ENCODE measurements at regions not wholly inside any gene's neighbourhood (a gene's known extent, or its start where the extent isn't known, plus 50 kb on each side); places are given as distances from the start of the nearest gene placed in this dataset.

DNA sequence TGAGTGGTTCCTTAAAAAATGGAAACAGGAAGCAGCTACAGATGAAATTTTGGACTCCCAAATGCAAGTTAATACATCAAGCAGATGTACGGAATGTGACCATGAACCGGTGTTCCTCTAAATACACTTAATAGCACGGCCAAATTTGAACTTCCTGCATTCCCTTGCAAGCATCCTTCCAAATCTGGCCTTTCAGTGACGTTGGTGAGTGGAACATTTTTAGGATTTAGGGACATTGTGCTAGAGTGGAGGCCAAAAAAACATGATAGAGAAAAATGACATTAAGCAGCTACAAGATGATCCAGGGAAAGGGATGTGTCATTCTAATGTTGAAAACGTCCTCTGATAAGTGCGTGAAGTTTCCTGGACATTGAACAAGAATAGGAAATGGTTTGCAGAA is 62.1 kb downstream of the CTAGE1 start:
- DNase-seq (ENCODE audit: low read depth in 2 of 2): no peak

DNA sequence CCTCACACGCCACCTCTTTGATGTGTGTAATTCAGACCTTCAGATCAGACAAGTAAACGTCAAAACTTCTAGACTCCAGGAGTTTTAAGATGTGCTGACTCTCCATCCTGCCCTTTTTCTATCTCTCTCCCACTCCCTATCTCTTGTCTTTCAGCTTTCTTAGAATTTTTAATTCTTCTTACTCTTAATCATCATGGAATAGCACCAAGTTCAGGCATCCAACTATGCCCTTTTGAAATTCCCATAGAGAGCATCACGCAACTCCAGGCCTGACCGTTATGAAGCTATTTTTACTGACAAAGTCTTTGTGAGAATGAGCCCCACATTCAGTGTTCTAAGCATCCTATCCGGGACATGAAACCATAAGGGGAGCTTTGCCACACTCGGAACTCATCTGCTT is 62.6 kb downstream of the CTAGE1 start:
- no peak for DNase-seq (ENCODE audit: low read depth in 2 of 2)

DNA sequence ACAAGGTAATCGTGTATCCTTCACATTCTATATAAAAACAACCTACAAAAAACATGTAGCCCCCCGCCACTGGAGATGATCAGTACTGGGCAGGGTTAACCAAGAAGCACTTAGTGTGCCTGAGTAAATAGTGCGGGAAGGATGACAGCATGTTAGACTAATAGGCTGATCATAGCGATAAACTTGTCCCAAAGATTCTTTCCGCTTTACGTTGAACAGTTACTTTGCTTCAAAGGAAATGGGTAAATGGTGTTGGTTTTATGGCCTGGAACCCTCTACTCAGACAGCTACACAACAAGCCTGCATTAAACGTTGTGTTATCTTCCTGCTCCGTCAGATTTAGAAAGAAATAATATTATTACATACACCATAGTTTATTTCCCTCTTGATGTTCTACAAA is 67.7 kb downstream of the CTAGE1 start:
- peak in 1 of 2 donors; percentile 12 for DNase-seq (ENCODE audit: low read depth in 2 of 2)

DNA sequence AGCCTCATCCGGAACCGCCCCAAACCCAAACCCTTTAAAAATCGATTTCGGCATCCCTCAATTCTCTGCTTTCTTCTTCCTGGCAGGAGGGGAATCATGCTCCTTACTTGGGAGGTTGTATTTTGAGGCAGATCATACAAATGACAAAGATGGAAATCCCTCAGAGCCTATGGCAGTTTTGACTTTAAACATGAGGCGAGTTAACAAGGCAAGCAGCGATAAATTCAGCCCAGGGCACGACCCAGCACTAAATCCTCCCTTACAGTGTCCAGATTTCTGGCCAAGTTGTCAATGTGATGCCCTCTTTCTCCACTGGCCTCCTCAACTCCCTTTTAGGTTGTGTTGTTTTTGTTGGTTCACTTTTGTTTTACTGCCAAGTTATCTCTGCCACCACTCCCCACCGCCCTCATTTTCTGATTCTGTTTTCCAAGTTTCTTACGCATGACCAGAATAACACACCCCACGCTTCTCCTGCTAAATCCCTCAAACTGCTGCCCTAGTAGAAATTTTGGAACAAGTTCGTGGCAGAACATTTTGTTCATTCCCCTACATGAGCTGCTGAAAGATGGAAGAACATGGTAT is 68.3 kb downstream of the CTAGE1 start:
- no peak for DNase-seq (ENCODE audit: low read depth in 2 of 2)

DNA sequence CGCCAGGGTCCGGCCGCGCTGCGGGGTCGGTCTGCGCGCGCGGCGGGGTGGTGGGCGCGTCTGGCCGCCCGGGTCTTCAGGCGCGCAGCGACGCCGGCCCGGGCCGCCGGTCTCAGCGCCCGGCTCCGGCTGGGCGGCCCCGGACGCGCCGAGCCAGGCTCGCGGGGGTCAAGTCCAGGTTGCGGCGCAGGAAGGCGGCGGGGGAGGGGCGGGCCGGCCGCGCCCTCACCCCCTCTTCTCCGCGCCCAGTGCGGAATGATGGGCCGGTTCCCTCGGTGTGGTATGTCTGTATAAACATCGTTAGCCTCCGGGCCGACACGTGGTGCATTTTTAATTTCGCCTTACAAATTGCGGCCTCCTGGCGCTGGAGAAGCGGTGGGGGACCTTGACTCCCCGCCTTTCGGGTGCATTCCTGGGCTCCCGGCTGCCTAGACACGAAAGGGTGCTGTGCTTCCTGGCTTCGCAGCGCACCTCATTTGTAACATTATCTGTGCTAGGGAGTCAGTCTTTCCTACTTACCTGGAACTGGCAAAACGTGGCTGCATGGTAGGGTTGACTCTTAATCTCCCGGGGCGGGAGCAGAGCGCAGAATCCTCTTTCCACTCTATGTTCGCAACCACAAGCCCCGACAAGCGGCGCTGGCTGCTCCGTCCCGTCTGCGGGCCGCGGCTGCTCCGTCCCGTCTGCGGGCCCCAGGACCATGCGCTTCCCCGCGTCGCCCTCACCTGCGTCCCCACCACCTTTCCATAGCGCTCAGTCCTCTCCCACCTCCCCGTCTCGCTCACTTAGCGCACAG is 69.0 kb downstream of the CTAGE1 start:
- peak in 1 of 2 donors; percentile 26 for DNase-seq (ENCODE audit: low read depth in 2 of 2)

DNA sequence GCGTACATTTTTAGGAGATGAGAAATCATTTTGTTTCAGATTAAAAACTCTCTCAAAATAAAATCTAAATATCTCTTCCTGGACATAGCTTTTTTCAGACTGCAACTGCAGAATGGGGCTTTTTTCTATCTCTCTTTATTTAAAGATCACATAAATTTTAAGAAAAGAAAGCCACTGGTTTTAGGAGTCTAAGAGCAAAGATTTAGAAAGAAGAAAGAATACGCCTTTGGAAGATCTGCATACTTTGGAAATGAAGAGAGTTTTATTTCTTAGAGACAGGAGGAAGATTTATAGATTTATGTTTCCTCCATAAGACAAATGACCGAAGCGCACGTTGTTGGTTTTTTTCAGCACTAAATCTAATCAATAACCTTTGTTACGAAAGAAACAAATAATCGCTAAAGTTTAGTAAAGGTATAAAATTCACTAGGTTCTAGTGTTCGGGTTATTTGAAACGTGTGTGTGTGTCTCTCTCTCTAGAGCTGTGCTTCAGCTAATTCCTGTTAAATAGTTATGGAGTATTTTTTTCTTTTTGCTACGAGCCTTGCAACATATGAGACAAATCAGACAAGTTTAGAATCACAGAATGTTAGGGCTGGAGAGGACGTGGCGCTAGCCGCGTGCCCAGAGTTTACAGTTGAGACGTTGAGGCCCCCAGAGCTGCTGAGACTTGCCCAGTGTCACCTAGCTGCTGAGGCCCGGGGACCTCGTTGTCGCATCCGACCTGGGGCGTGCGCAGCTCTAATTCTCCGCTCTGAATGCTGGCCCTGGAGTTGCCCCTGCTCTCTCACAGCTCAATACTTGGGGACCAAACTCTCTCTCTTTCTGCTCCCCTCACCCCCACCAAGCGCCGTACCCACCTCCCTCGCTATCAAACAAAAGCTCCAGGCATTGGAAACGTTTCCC is 69.9 kb downstream of the CTAGE1 start:
- no peak for DNase-seq (ENCODE audit: low read depth in 2 of 2)

DNA sequence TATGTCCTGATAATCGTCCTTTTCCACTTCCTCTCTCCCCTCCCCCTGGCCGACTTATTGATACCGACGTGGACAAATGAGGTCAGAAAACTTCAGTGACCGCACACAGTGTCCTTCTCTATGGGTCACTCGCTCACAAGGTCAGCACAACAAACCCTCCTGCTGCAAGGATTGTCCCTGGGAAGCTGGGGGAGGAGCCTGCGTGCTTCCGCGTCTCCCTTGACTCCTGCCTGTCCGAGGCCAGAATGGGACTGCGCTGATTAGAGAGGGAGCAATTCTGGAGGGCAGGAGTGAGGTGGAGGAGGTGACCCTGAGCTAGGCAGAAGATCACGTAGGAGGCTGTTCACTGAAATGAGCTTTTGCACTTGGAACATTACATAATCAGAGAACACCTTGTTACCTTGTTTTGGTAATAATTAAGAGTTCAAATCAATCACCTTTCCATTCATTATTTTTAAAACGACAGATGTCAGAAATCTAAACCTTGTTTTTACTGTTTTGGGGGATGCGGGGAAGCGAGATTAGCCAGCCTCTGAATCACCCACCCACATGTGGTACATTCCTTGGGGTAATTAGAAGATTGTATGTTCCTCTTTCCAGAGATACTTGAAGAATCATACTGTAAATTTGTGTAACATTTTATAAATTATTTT is 70.6 kb downstream of the CTAGE1 start:
- DNase-seq (ENCODE audit: low read depth in 2 of 2): peak in 1 of 2 donors; percentile 45

DNA sequence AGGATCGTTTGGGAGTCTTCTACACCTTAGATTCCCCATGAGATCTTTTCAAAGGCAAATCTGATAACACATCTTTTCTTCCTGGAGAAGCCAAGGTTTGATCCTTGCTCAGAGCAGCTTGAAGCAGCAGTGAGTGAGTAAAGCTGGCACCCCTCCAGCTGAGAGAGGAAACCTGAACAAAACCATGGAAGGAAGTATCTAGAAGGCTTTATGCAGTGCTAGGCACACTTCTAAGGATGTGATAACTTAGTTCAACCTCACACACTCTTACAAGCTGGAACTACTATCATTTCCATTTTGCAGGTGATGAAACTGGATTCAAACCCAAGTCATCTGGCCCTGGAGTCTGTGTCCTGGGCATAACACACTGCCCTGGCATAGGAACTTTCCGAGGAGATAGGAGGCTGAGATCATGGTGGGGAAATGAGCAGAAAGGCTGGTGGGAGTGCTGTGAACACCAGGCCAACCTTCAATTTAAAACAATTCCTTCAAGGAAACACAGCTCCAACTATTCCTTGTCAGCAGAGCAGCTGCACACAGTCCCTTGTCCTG is 71.2 kb downstream of the CTAGE1 start:
- DNase-seq (ENCODE audit: low read depth in 2 of 2): peak in 1 of 2 donors; percentile 90

DNA sequence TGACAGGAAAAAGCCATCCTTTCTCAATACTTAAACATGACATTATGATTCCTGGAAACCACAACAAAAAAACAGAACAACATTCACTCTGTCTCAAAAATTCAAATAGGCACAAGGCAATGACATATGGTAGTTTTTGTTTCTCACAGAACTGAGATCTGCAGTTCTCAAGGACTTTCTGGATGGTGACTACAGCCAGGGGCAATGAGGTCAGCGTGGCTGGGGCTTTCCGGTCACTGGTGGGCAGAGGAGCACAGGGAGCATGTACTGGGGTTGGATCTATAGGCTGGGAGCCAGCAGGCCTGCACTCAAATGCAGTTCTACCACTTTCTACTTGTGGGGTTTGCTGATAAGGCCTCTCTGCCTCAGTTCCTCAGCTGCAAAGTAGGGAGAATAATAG is 72.0 kb downstream of the CTAGE1 start:
- DNase-seq (ENCODE audit: low read depth in 2 of 2): no peak

DNA sequence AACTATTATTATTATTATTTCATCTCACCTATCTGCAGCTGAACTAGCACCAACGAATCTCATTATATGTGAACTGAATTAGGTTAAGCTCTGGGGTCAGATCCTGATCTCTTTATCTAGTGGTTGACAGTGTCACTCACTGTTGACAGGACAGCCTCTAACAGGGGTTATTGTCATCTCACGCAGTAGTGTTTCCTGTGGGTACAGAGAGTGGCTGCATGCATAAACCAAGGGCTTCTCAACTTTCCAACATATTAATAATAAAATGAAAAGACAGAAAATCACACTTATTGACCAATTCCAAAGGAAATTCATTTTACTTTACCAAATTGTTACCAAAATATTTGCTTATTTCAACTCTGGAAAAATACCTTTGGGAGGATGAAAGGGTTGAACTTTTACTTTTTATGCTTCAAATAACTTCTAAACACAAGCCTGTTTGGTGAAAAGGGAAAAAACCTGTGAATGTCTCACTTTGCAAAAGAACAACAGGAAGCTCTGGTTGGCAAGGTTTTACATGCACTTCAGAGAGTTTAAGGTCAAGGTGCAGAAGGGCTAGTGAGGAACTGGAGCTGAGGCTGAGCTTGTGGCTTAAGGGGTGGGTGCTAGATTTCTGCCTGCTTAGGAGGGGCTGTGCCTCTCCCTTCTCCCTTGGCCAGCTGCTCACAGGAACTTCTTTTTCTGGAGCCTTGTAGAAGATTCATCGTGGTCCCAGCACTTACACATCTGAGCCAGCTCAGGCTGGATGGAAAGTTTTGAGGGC is 72.6 kb downstream of the CTAGE1 start:
- DNase-seq (ENCODE audit: low read depth in 2 of 2): peak in 1 of 2 donors; percentile 53

DNA sequence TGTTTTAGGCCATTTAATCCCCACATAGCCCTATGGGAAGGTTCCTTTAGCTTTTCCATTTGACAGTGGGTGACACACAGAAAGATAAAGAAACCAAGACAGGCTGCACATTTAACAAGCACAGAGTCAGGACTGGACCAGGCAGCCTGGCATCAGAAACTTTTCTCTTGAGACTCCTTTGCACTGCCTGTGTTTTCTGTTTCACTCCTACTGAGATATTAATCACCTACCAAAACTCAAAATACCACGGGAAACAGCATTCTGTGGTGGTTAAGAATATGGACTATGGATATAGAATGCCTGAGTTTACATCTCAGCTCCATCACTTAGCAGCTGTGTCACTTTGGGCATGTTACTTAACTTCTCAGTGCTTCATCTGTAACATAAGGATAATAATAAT is 73.3 kb downstream of the CTAGE1 start:
- no peak for DNase-seq (ENCODE audit: low read depth in 2 of 2)

DNA sequence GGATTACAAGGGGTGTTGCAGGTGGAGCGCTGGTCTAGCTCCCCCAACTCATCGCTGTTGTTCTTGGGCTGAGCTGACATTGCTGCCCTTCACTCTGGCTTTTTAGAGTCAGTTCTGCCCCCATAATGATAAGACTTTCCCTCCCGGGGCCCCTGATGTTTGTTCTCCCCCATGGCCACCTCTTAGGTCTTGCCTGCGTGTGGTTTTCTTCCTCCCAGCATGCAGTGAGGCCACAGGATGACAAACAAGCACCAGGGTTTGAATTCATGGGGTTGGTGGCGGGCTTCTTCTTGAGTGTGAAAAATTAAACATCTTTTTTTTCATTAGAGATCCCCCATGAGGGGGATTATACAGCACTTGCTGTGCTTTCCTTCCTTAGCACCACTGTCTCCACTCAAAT is 74.1 kb downstream of the CTAGE1 start:
- no peak for DNase-seq (ENCODE audit: low read depth in 2 of 2)

DNA sequence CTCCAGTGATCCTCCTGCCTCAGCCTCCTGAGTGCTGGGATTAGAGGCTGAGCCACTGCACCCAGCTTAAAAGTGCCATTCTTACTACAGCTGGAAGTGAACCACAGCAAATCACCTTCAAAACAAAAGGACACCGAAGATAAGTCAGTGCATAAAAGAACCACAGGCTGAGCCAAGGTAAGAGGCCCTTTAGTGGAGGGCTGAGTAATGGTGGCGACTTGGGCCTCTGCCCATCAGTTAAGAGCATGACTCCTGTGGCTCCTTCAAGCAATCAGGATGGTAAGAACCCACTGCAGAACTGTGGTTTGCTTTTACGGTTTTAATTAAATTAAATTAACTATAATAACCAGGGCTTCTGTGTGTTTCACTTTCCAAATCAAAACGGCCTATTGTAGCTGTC is 75.1 kb downstream of the CTAGE1 start:
- peak in 1 of 2 donors; percentile 53 for DNase-seq (ENCODE audit: low read depth in 2 of 2)

DNA sequence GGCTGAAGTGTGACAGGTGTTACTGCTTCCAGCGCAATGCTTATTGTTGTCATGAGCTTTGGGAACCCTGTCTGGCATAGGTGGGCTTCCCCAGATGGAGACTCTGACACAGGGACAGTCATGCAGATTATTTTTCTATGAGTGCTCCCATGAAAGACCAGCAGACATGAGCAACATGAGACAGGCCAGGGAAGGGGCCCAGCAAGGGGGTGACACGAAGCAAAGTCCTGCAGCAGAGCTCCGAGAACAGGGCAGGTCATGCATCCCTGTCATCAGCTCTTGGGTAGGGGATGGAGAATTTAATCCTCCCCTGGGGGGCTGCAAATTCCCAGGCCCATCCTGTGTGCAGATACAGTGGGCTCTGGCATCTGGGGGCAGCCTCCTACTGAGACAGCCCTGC is 77.4 kb downstream of the CTAGE1 start:
- no peak for DNase-seq (ENCODE audit: low read depth in 2 of 2)

DNA sequence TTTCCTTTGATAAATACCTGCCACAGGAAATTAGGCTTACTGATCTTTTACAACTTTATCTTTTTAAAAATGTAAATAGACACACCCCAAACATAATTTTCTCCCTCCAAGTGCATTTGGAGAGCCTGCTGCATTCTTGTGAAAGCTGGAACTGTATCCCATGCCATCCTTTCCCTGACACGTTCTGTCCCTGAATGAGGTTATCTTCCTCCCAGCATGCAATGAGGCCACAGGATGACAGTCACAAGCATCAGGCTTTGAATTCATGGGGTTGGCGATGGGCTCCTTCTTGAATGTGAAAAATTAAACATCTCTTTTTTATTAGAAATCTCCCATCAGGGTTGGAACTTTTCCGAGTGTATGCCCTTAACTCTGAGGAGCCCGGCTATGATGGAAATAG is 77.8 kb downstream of the CTAGE1 start:
- no peak for DNase-seq (ENCODE audit: low read depth in 2 of 2)

DNA sequence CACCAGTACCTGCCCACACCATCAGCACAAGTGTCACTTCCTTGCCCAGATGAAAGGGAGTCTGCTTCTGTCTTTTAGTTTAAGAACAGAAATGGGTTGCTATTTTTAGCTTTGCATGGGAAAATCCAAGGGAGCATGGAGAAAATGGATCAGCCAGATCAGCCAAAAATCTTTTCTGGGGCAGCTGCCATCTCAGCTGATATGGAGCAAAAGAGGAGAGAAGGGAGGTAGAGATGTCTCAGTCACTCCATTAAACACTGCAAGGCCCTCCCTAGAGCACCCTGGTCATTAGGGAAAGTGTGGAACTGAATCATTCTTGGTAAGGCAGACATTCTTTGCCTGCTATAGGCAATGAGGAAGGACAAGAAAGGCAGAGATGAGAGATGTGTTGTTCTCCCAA is 79.9 kb downstream of the CTAGE1 start:
- no peak for DNase-seq (ENCODE audit: low read depth in 2 of 2)

DNA sequence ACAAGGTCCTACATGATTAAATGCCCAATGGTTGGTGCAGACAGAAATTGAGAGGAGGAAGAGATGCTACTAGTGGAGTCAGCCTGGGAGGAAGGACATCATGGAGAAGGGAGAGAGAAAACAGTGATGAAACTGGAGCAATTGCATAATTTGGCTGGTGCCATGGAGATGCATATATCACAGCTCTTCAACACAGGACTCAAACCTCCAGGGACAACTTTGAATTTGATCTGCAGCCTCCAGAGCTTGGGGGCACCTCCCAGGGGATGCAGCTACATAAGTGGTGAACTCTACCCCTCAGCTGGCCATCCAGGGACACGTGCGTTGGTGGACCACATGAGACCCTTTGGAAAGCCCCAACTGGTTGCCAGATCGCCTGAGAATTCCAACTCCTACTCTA is 80.4 kb downstream of the CTAGE1 start:
- no peak for DNase-seq (ENCODE audit: low read depth in 2 of 2)

DNA sequence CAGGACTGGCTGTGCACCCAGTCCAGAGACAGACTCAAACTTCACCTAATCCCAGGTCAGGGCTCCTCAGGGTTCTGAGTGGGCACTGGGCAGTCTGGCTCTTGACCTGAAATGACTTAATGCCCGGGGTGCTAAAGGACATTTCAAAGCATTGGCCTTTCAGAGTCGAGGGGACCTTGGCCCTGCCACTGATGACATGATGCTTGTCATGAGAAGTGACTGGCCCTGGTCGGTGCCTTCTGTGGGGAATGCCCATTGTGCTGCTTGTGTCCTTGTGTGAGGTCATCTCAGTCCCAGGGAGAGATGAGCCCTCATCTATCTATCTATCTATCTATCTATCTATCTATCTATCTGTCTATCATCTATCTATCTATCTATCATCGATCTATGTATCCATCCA is 81.3 kb downstream of the CTAGE1 start:
- DNase-seq (ENCODE audit: low read depth in 2 of 2): no peak

DNA sequence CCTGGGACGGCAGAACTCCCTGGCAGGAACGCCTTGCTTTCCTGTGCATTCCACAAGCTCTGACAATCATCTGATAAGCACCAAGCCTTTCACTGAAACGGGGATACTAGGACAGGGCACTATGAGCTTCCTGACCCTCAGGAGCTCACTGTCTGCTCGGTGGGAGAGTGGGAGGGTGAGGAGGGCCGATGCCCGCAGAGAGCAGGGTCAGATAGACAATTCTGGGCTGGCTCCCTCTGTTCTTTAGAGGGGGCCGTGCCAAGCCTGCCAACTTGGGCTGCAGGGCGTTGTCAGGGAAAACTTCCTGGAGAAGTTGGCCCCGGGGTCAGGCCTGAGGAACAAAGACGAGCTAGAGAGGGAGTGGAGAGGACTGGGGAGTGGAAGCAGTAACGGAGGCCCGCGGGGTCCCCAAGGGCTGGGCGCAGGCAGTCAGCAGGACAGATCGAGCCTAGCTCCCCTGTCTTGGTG is 82.0 kb downstream of the CTAGE1 start:
- DNase-seq (ENCODE audit: low read depth in 2 of 2): peak in 1 of 2 donors; percentile 23

DNA sequence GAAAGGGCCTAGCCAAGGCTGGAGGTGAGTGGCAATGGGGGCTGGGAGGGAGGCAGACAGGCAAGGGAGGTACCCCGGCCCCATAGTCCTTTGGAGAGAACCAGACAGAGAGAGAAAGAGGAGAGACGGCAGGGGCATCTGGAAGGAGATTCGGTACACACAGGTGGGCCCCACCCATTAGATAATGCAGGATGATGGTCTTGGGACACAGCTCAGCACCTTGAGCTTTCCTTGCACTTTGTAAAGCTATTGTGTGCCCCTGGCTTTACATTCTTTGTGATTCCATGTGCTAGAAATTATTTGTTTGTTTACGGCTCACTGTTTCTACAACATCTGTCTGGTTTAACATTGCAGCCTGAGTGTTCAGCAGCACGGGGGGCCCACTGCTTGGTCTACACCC is 83.1 kb downstream of the CTAGE1 start:
- DNase-seq (ENCODE audit: low read depth in 2 of 2): no peak

DNA sequence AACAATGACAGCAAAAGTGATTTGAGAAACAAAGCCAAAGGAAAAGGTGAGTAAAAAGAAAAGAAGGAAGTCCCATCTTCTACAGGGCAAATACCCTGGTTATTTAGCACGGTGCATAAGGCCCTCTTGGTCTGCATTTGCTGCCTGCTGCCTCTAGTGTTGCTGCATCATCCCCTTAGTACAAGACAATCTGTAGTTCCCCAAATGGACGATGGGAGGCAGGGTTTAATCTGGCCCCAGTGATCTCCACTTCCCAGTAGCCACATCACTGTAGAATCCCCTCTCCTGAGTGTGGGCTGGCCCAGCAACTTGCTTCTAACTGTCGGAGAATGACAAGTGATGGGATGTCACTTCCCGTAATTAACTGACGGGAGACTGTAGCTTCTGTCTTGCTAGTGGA is 85.1 kb downstream of the CTAGE1 start:
- DNase-seq (ENCODE audit: low read depth in 2 of 2): peak in 1 of 2 donors; percentile 19
